ENCODE measurements at regions not wholly inside any gene's neighbourhood (a gene's known extent, or its start where the extent isn't known, plus 50 kb on each side); places are given as distances from the start of the nearest gene placed in this dataset.

- CTCF ChIA-PET: interaction anchor here (0.6 to 1.8 kb wide), 8 partner anchors 10 to 1341 kb away, joined by 3 to 8 read pairs (median 3); no protein-coding TSS in a partner anchor
- no peak for DNase-seq (ENCODE audit: low read depth, low spot score)
- Histone ChIP-seq H3K9me3 (ENCODE audit: control insufficient read depth, insufficient read depth, low read length) (no peaks in the 10 kb centered on the region), H3K27me3 (ENCODE audit: control insufficient read depth, insufficient read depth, low read length) (no peaks in the 10 kb centered on the region), H3K27ac (ENCODE audit: low read depth, low read length) (no peak overlapping the region), H3K4me3 (ENCODE audit: low read depth, low read length) (no peak overlapping the region)
- peak; percentile 76 for TF ChIP-seq CTCF (IDR thresholded peaks at IDR 0.05; ENCODE audit: low read depth, low read length)
- POLR2A ChIA-PET: no interaction called here
These were observed 74.5 kb upstream of the DYNLRB2 start for GRCh38 chr16:80466024-80466987.

- no peaks in the 10 kb centered on the region for H3K9me3 ChIP-seq (ENCODE audit: control insufficient read depth, insufficient read depth, low read length)
- ChIA-PET CTCF (interaction anchor here (1.3 kb wide), 1 partner anchor 361 kb away, joined by 4 read pairs; no protein-coding TSS in a partner anchor), POLR2A (no interaction called here)
- no peak for DNase-seq (ENCODE audit: low read depth, low spot score)
- H3K27me3 ChIP-seq (ENCODE audit: control insufficient read depth, insufficient read depth, low read length): no peaks in the 10 kb centered on the region
- no peak overlapping the region for H3K27ac ChIP-seq (ENCODE audit: low read depth, low read length)
- H3K4me3 ChIP-seq (ENCODE audit: low read depth, low read length): no peak overlapping the region
- TF ChIP-seq CTCF (IDR thresholded peaks at IDR 0.05; ENCODE audit: low read depth, low read length): no peak
These were observed 76.9 kb upstream of the DYNLRB2 start for GRCh38 chr16:80463751-80464495.

GRCh38 chr16:80463326-80463725, 77.5 kb upstream of the DYNLRB2 start:
- CTCF ChIA-PET: interaction anchor here (1.3 kb wide), 1 partner anchor 362 kb away, joined by 4 read pairs; no protein-coding TSS in a partner anchor
- no peaks in the 10 kb centered on the region for H3K27me3 ChIP-seq (ENCODE audit: control insufficient read depth, insufficient read depth, low read length)
- no peak overlapping the region for H3K27ac ChIP-seq (ENCODE audit: low read depth, low read length)
- no peaks in the 10 kb centered on the region for H3K9me3 ChIP-seq (ENCODE audit: control insufficient read depth, insufficient read depth, low read length)
- DNase-seq (ENCODE audit: low read depth, low spot score): no peak
- no peak for TF ChIP-seq CTCF (IDR thresholded peaks at IDR 0.05; ENCODE audit: low read depth, low read length)
- no peak overlapping the region for H3K4me3 ChIP-seq (ENCODE audit: low read depth, low read length)
- POLR2A ChIA-PET: no interaction called here

- Histone ChIP-seq H3K9me3 (ENCODE audit: control insufficient read depth, insufficient read depth, low read length) (no peaks in the 10 kb centered on the region), H3K4me3 (ENCODE audit: low read depth, low read length) (no peak overlapping the region), H3K27ac (ENCODE audit: low read depth, low read length) (no peak overlapping the region), H3K27me3 (ENCODE audit: control insufficient read depth, insufficient read depth, low read length) (no peaks in the 10 kb centered on the region)
- DNase-seq (ENCODE audit: low read depth, low spot score): no peak
- CTCF ChIA-PET: interaction anchor here (1.3 kb wide), 1 partner anchor 362 kb away, joined by 4 read pairs; no protein-coding TSS in a partner anchor
- POLR2A ChIA-PET: no interaction called here
- TF ChIP-seq CTCF (IDR thresholded peaks at IDR 0.05; ENCODE audit: low read depth, low read length): no peak
These were observed 77.9 kb upstream of the DYNLRB2 start for GRCh38 chr16:80462917-80463316.
